Thoracic aorta (tissue), 2 donors: ENCODE measurements at regions not wholly inside any gene's neighbourhood (a gene's known extent, or its start where the extent isn't known, plus 50 kb on each side); places are given as distances from the start of the nearest gene placed in this dataset.

Source experiments
- ATAC-seq: fragments of 150-250 bp; one replicate; pipeline ENCODE4 v1.8.0; 2017; ENCODE audit warnings: low read depth; ENCODE audit not compliant: insufficient number of reproducible peaks, low FRiP score
- DNase-seq: peaks from one replicate; pipeline ENCODE4 v3.0.0-alpha.2; 2020; ENCODE audit warnings: low spot score
- H3K27ac ChIP-seq, 2 donors: fragments of 200-600 bp; sonication (generic); 1 replicate in 1 of 2; 2 replicates in 1 of 2; pipeline ENCODE4 v1.5.1; 2016; ENCODE audit warnings: mild to moderate bottlenecking in 2 of 2, moderate library complexity in 2 of 2
- H3K27me3 ChIP-seq: fragments of 200-600 bp; sonication (generic); replicated peaks from 2 replicates; pipeline ENCODE4 v1.6.0; 2016; ENCODE audit warnings: mild to moderate bottlenecking; ENCODE audit not compliant: insufficient read depth
- H3K36me3 ChIP-seq: fragments of 200-600 bp; sonication (generic); one replicate; pipeline ENCODE4 v1.5.1; 2016
- H3K4me1 ChIP-seq, 2 donors: fragments of 200-600 bp; sonication (generic); 1 replicate in 1 of 2; 2 replicates in 1 of 2; pipeline versions ENCODE4 v1.5.1 to v1.6.0; 2016; ENCODE audit warnings: low read depth in 2 of 2, mild to moderate bottlenecking in 1 of 2; ENCODE audit not compliant: control insufficient read depth in 1 of 2
- H3K4me3 ChIP-seq: fragments of 200-600 bp; sonication (generic); 2 replicates; pipeline ENCODE4 v1.5.1; 2016; ENCODE audit warnings: mild to moderate bottlenecking
- H3K9me3 ChIP-seq: fragments of 200-600 bp; sonication (generic); 2 replicates; pipeline ENCODE4 v1.5.1; 2016
- TF ChIP-seq, protein P1 (sequence below): fragments of 200-600 bp; sonication (generic); IDR thresholded peaks from one replicate; pipeline ENCODE4 v1.5.1; 2019; ENCODE audit warnings: antibody characterized with exemption

DNA sequence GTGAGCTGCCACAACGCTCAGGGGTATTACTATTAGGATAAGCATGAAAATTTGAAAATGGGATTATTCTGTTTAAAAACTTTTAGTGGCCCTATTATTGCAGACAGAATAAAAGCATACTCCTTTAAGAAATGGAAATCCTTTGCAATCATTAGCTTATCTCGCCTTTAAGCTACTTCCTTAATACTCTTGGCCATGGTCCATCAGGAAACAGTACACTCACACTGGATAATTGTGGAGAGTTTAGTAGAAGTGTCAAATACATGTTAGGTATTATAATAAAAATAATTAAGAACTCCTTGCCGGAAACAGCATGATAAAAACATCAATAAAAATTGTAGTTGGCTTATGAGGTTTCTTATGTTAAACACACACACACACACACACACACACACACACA lies 100.4 kb upstream of the PPFIA2 start:
- Histone ChIP-seq H3K4me3 (no peak overlapping the region), H3K4me1 (no peaks in the 10 kb centered on the region), H3K36me3 (no peaks in the 10 kb centered on the region), H3K27me3 (no peaks in the 10 kb centered on the region), H3K9me3 (no peaks in the 10 kb centered on the region), H3K27ac (no peak overlapping the region)
- DNase-seq (no peak), ATAC-seq (no peak)
- TF ChIP-seq, protein P1, sequence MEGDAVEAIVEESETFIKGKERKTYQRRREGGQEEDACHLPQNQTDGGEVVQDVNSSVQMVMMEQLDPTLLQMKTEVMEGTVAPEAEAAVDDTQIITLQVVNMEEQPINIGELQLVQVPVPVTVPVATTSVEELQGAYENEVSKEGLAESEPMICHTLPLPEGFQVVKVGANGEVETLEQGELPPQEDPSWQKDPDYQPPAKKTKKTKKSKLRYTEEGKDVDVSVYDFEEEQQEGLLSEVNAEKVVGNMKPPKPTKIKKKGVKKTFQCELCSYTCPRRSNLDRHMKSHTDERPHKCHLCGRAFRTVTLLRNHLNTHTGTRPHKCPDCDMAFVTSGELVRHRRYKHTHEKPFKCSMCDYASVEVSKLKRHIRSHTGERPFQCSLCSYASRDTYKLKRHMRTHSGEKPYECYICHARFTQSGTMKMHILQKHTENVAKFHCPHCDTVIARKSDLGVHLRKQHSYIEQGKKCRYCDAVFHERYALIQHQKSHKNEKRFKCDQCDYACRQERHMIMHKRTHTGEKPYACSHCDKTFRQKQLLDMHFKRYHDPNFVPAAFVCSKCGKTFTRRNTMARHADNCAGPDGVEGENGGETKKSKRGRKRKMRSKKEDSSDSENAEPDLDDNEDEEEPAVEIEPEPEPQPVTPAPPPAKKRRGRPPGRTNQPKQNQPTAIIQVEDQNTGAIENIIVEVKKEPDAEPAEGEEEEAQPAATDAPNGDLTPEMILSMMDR: no peak

DNA sequence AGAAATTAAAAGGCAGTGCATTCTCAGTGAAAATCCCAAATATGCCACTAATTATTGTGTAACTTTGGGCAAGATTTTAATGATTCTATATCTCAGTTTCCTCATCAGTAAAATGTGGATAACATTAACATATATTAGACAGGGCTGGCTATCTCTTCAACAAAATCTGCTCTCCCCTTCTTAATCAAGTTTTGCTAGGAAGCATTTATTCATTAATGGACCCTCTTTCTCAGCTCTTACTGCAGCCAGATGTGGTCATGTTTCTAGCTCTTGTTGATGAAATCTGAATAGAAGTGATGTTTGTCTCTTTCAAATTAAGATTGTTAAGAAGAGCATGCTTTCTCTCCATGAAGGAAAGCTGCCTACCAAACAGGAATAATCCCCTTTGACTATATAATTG lies 84.4 kb upstream of the PPFIA2 start:
- no peak overlapping the region for H3K4me3 ChIP-seq
- no peaks in the 10 kb centered on the region for H3K4me1 ChIP-seq
- no peaks in the 10 kb centered on the region for H3K27me3 ChIP-seq
- TF ChIP-seq, protein P1: no peak
- no peak overlapping the region for H3K27ac ChIP-seq
- no peaks in the 10 kb centered on the region for H3K36me3 ChIP-seq
- ATAC-seq (no peak), DNase-seq (no peak)
- H3K9me3 ChIP-seq: no peaks in the 10 kb centered on the region

DNA sequence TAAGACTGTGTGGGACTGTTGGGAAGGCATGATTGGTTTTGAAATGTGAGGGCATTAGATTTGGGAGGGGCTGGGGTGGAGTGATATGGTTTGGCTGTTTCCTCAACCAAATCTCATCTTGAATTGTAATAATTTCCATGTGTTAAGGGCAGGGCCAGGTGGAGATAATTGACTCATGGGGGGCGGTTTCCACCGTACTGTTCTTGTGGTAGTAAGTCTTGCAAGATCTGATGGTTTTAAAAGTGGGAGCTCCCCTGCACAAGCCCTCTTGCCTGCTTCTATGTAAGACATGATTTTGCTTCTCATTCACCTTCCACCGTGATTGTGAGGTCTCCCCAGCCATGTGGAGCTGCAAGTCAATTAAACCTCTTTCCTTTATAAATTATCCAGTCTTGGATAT lies 76.6 kb upstream of the PPFIA2 start:
- H3K27me3 ChIP-seq: no peaks in the 10 kb centered on the region
- H3K4me3 ChIP-seq: no peak overlapping the region
- no peak overlapping the region for H3K27ac ChIP-seq
- DNase-seq (no peak), ATAC-seq (no peak)
- no peaks in the 10 kb centered on the region for H3K9me3 ChIP-seq
- H3K4me1 ChIP-seq: no peaks in the 10 kb centered on the region
- H3K36me3 ChIP-seq: no peaks in the 10 kb centered on the region
- TF ChIP-seq, protein P1: no peak

DNA sequence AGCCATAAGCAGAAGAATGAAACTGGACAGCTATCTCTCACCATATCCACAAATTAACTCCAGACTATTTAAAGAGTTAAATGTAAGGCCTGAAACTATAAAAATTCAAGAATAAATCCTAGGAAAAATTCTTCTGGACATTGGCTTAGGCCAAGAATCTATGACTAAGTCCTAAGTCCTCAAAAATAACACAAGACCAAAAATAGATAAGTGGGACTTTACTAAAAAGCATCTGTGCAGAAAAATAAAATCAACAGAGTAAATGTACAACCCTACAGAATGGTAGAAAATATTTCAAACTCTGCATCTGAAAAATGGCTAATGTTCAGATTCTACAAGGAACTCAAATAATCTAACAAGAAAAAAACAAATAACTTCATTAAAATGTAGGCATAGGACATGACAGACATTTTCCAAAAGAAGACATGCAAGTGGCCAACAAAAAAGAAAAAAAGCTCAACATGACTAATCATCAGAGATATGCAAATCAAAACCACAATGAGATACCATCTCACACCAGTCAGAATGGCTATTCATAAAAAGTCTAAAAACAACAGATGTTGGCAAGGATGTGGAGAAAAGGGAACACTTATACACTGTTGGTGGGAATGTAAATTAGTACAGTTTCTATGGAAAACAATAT lies 61.0 kb upstream of the PPFIA2 start:
- ATAC-seq: no peak
- H3K27ac ChIP-seq: peak overlapping the region; percentile 51 to 55
- no peak for DNase-seq
- H3K4me1 ChIP-seq: peaks cover 4 to 13% of the 10 kb centered on the region in 2 donors
- TF ChIP-seq, protein P1: no peak
- H3K4me3 ChIP-seq: no peak overlapping the region
- H3K36me3 ChIP-seq: no peaks in the 10 kb centered on the region
- no peaks in the 10 kb centered on the region for H3K9me3 ChIP-seq
- no peaks in the 10 kb centered on the region for H3K27me3 ChIP-seq

DNA sequence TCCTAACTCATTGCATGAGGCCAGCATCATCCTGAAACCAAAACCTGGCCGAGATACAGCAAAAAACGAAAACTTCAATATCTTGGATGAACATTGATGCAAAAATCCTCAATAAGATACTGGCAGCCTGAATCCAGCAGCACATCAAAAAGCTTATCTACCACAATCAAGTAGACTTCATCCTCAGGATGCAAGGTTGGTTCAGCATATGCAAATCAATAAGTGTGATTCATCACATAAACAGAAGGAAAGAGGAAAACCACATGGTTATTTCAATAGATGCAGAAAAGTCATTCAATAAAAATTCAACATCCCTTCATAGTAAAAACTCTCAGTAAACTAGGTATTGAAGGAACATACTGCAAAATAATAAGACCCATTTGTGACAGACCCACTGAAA lies 56.5 kb upstream of the PPFIA2 start:
- Histone ChIP-seq H3K36me3 (no peaks in the 10 kb centered on the region), H3K9me3 (no peaks in the 10 kb centered on the region), H3K27ac (no peak overlapping the region), H3K27me3 (no peaks in the 10 kb centered on the region), H3K4me3 (no peak overlapping the region), H3K4me1 (peaks cover 9 to 22% of the 10 kb centered on the region in 2 donors)
- ATAC-seq (no peak), DNase-seq (no peak)
- TF ChIP-seq, protein P1: no peak
